Chondrocyte (in vitro differentiated cells): ENCODE measurements at regions not wholly inside any gene's neighbourhood (a gene's known extent, or its start where the extent isn't known, plus 50 kb on each side); places are given as distances from the start of the nearest gene placed in this dataset.

Experiments used
- DNase-seq: peaks from one replicate; pipeline ENCODE4 v3.0.0; 2021; ENCODE audit warnings: mixed read lengths, low spot score
- H3K27ac Mint-ChIP-seq: one replicate; pipeline ENCODE4 v1.8.0; 2021; ENCODE audit warnings: mild to moderate bottlenecking, moderate library complexity, mixed read lengths; ENCODE audit not compliant: unreplicated experiment
- H3K27me3 Mint-ChIP-seq: 2 replicates; pipeline ENCODE4 v1.8.0; 2021; ENCODE audit warnings: low read depth, mixed read lengths
- H3K36me3 Mint-ChIP-seq: 2 replicates; pipeline ENCODE4 v1.8.0; 2021; ENCODE audit warnings: low read depth, mixed read lengths
- H3K4me1 Mint-ChIP-seq: 2 replicates; pipeline ENCODE4 v1.8.0; 2021; ENCODE audit warnings: low read depth, mild to moderate bottlenecking, mixed read lengths
- H3K4me3 Mint-ChIP-seq: one replicate; pipeline ENCODE4 v1.8.0; 2021; ENCODE audit warnings: mild to moderate bottlenecking, moderate library complexity, mixed read lengths; ENCODE audit not compliant: unreplicated experiment
- H3K9me3 Mint-ChIP-seq: 2 replicates; pipeline ENCODE4 v1.8.0; 2021; ENCODE audit warnings: low read depth, mixed read lengths
- CTCF ChIP-seq: fragments of 200-600 bp; sonication (generic); IDR thresholded peaks from 2 replicates; pipeline ENCODE4 v1.5.0; 2021; ENCODE audit warnings: antibody characterized with exemption, mild to moderate bottlenecking, moderate library complexity

GRCh38 chr11:93032580-93032979, 63.1 kb downstream of the MTNR1B start:
- no peak for DNase-seq
- Mint-ChIP-seq H3K4me1 (peaks cover 39% of the 10 kb centered on the region), H3K27ac (no peak overlapping the region), H3K27me3 (no peaks in the 10 kb centered on the region), H3K9me3 (peaks cover 12% of the 10 kb centered on the region), H3K4me3 (no peak overlapping the region), H3K36me3 (peaks cover 4% of the 10 kb centered on the region)
- no peak for TF ChIP-seq CTCF

DNA sequence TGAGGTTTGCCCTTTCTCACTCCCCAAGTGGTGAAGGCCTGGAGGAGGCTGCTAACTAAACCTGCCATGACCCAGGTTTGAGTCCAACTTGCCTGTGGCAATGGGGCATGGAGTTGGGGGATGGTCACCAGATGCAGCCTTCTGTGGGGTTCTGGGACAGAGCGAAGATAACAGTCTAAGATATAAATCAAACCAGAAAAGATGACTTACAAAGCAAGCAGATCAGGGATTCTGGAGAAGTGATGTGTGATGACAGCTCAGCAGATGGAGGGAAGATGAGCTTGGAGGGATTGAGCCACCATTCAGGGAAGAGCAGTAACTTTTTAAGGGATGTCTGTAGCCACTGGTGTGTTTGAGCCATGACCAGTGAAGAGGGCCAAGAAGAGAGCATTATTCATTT, 63.6 kb downstream of the MTNR1B start:
- H3K27ac Mint-ChIP-seq, result no peak overlapping the region
- TF ChIP-seq CTCF, result no peak
- peaks cover 12% of the 10 kb centered on the region for H3K9me3 Mint-ChIP-seq
- H3K4me3 Mint-ChIP-seq, result no peak overlapping the region
- no peaks in the 10 kb centered on the region for H3K27me3 Mint-ChIP-seq
- no peak for DNase-seq
- peaks cover 39% of the 10 kb centered on the region for H3K4me1 Mint-ChIP-seq
- H3K36me3 Mint-ChIP-seq, result peaks cover 4% of the 10 kb centered on the region

- peak overlapping the region; percentile 30 for H3K27ac Mint-ChIP-seq
- DNase-seq, result no peak
- H3K36me3 Mint-ChIP-seq, result peaks cover 4% of the 10 kb centered on the region
- no peaks in the 10 kb centered on the region for H3K27me3 Mint-ChIP-seq
- no peak for TF ChIP-seq CTCF
- no peak overlapping the region for H3K4me3 Mint-ChIP-seq
- peaks cover 12% of the 10 kb centered on the region for H3K9me3 Mint-ChIP-seq
- peaks cover 39% of the 10 kb centered on the region for H3K4me1 Mint-ChIP-seq
Observed at GRCh38 chr11:93034031-93034722, 64.7 kb downstream of the MTNR1B start.

GRCh38 chr11:93034723-93035039, 65.2 kb downstream of the MTNR1B start:
- H3K27ac Mint-ChIP-seq, result no peak overlapping the region
- no peak overlapping the region for H3K4me3 Mint-ChIP-seq
- H3K4me1 Mint-ChIP-seq, result peaks cover 40% of the 10 kb centered on the region

GRCh38 chr11:93038521-93038920, 69.1 kb downstream of the MTNR1B start:
- Mint-ChIP-seq H3K4me3 (no peak overlapping the region), H3K9me3 (peaks cover 16% of the 10 kb centered on the region), H3K4me1 (peaks cover 24% of the 10 kb centered on the region), H3K27me3 (no peaks in the 10 kb centered on the region), H3K36me3 (peaks cover 6% of the 10 kb centered on the region), H3K27ac (no peak overlapping the region)
- DNase-seq, result no peak
- no peak for TF ChIP-seq CTCF

More at GRCh38 chr11:93034723-93035039, 65.2 kb downstream of the MTNR1B start:
- DNase-seq, result no peak
- TF ChIP-seq CTCF, result no peak
- Mint-ChIP-seq H3K36me3 (peaks cover 4% of the 10 kb centered on the region), H3K9me3 (peaks cover 12% of the 10 kb centered on the region), H3K27me3 (no peaks in the 10 kb centered on the region)
